Colonic mucosa (tissue), 4 donors: ENCODE measurements at regions not wholly inside any gene's neighbourhood (a gene's known extent, or its start where the extent isn't known, plus 50 kb on each side); places are given as distances from the start of the nearest gene placed in this dataset.

Source experiments
- DNase-seq: peaks from one replicate; pipeline ENCODE4 v3.0.0-alpha.2; 2020
- H3K27ac ChIP-seq: fragments of 200-600 bp; one replicate; pipeline ENCODE4 v1.8.0; 2021
- H3K27me3 ChIP-seq: fragments of 200-600 bp; one replicate; pipeline ENCODE4 v1.8.0; 2021
- H3K36me3 ChIP-seq: fragments of 200-600 bp; one replicate; pipeline ENCODE4 v1.8.0; 2021
- H3K4me1 ChIP-seq: fragments of 200-600 bp; one replicate; pipeline ENCODE4 v1.8.0; 2021; ENCODE audit warnings: mild to moderate bottlenecking
- H3K4me3 ChIP-seq: fragments of 200-600 bp; one replicate; pipeline ENCODE4 v1.8.0; 2021
- H3K9ac ChIP-seq, 2 donors: one replicate each; pipeline ENCODE4 v1.7.0; 2013; ENCODE audit warnings: control low read depth in 2 of 2, low read depth in 2 of 2, low read length in 2 of 2
- H3K9me3 ChIP-seq: fragments of 200-600 bp; one replicate; pipeline ENCODE4 v1.8.0; 2021
- CTCF ChIP-seq: fragments of 200-600 bp; IDR thresholded peaks from one replicate; pipeline ENCODE4 v1.8.0; 2022; ENCODE audit warnings: antibody characterized with exemption, mild to moderate bottlenecking
- intact Hi-C: fragments of 100-400 bp; cut with DNase I; formaldehyde crosslinking; loops from one replicate; pipeline ENCODE4 v1.14.1; 2022
- donor health status: healthy.
- donor health status: DM: no; HTN: no; CAD: no.
- donor health status: DM: no; HTN: no; CAD: no.

- Histone ChIP-seq H3K36me3 (no peaks in the 10 kb centered on the region), H3K27me3 (no peaks in the 10 kb centered on the region), H3K4me1 (no peaks in the 10 kb centered on the region), H3K9ac (no peak overlapping the region), H3K27ac (no peak overlapping the region), H3K4me3 (no peak overlapping the region), H3K9me3 (no peaks in the 10 kb centered on the region)
- intact Hi-C loops = no loop called here
- no peak for TF ChIP-seq CTCF
- no peak for DNase-seq
Measured at GRCh38 chr3:177800561-177800960, 603.3 kb upstream of the TBL1XR1 start.

DNA sequence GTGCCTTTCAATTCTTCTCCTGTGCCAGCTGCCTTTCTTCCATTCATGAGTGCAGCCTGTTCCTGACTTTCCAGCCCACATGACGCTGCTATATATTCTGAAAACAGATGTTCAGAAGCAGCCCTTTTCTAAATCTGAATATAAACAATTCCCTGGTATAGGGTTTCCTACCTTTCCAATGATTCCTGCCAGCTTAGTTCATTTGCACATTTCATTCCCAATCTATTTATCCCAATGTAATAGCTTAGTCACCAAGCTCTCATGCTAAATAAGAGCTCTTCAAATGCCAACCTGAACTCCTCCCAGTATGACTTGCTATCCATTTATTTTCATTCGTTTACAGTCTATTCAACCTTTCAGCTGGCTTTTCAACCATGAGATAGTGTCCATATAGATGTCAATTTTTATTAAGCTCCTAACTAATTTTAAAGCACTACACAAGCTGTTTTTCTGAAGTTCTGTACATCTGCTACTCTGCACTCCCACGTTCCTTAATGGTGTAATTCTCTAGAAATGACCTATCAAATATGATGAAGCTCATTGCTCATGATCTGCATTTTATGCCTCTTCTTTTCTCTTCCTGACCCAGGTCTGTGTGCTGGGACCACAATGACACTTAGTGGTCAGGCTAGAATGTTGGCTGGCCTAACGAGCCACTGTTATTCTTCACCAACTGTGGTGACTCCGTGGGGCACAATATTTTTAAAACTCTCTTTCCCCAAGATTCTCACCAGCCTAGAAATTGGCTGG is 605.0 kb upstream of the TBL1XR1 start:
- no peak overlapping the region for H3K27ac ChIP-seq
- H3K4me3 ChIP-seq = no peak overlapping the region

GRCh38 chr3:177803500-177803899 is 606.2 kb upstream of the TBL1XR1 start:
- H3K4me3 ChIP-seq = no peak overlapping the region
- intact Hi-C loops = no loop called here
- no peak for TF ChIP-seq CTCF
- no peaks in the 10 kb centered on the region for H3K27me3 ChIP-seq
- H3K27ac ChIP-seq = no peak overlapping the region
- no peaks in the 10 kb centered on the region for H3K4me1 ChIP-seq
- H3K9me3 ChIP-seq = no peaks in the 10 kb centered on the region
- DNase-seq = no peak
- H3K9ac ChIP-seq = no peak overlapping the region
- no peaks in the 10 kb centered on the region for H3K36me3 ChIP-seq

More for the DNA sequence above, 605.0 kb upstream of the TBL1XR1 start:
- Histone ChIP-seq H3K27me3 (no peaks in the 10 kb centered on the region), H3K9me3 (no peaks in the 10 kb centered on the region), H3K4me1 (no peaks in the 10 kb centered on the region), H3K36me3 (no peaks in the 10 kb centered on the region), H3K9ac (no peak overlapping the region)
- TF ChIP-seq CTCF = no peak
- intact Hi-C loops = no loop called here
- no peak for DNase-seq

DNA sequence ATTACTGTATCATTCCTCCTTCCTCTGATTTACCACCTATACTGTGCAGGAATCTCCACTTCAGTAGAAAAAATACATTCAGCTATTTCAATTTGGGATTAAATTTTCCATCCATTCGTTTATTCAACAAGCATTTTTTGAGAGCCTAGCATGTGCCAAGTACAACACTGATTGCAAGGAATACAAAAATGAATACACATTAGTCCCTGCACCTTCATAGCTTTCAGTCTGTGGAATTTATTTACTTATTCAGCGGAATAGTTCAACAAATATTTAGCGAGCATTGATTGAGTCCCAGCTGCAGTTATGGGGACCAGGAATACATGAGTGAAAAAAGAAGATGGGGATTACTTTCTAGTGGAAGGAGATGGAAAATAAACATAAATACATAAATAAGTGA is 606.8 kb upstream of the TBL1XR1 start:
- H3K27ac ChIP-seq = no peak overlapping the region
- no peaks in the 10 kb centered on the region for H3K9me3 ChIP-seq
- intact Hi-C loops = no loop called here
- DNase-seq = no peak
- no peaks in the 10 kb centered on the region for H3K27me3 ChIP-seq
- no peaks in the 10 kb centered on the region for H3K36me3 ChIP-seq
- H3K9ac ChIP-seq = no peak overlapping the region
- H3K4me3 ChIP-seq = no peak overlapping the region
- TF ChIP-seq CTCF = no peak
- H3K4me1 ChIP-seq = no peaks in the 10 kb centered on the region

DNA sequence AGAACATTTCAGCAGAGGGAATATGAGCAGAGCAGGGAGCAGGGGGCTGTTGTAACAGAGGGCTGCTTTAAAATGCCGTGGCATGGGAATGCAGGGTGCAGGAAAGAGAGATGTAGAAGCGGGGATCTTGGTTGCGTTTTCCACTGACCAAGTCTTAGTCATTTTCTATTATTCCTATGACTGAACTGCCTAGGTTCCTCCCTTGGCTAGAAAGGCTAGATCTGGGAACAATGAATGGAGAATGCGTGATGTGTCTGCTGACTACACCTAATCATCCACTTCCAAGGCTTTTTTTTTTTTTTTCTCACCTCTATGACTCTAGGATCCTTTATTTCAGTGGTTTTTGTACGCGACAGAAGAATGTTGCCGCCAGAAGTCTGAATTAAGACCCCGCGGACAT is 607.4 kb upstream of the TBL1XR1 start:
- no peak for DNase-seq
- TF ChIP-seq CTCF = no peak
- H3K27me3 ChIP-seq = no peaks in the 10 kb centered on the region
- intact Hi-C loops = no loop called here
- H3K27ac ChIP-seq = no peak overlapping the region
- H3K36me3 ChIP-seq = no peaks in the 10 kb centered on the region
- no peaks in the 10 kb centered on the region for H3K4me1 ChIP-seq
- H3K9ac ChIP-seq = no peak overlapping the region
- no peak overlapping the region for H3K4me3 ChIP-seq
- H3K9me3 ChIP-seq = no peaks in the 10 kb centered on the region
